ENCODE measurements at regions not wholly inside any gene's neighbourhood (a gene's known extent, or its start where the extent isn't known, plus 50 kb on each side); places are given as distances from the start of the nearest gene placed in this dataset.

- TF ChIP-seq SIN3A (IDR thresholded peaks at IDR 0.05; ENCODE audit: borderline replicate concordance, insufficient read depth, low read length) (no peak), TAF1 (IDR thresholded peaks at IDR 0.05; ENCODE audit: borderline replicate concordance, insufficient read depth, low read length) (no peak), FOXP2 (optimal IDR thresholded peaks at IDR 0.05; ENCODE audit: borderline replicate concordance, extremely low read depth, extremely low read length, insufficient read depth) (no peak), POLR2AphosphoS5 (IDR thresholded peaks at IDR 0.05; ENCODE audit: low read depth, low read length) (no peak)
Measured at GRCh38 chr12:75783093-75783877, 248.3 kb downstream of the PHLDA1 start.

DNA sequence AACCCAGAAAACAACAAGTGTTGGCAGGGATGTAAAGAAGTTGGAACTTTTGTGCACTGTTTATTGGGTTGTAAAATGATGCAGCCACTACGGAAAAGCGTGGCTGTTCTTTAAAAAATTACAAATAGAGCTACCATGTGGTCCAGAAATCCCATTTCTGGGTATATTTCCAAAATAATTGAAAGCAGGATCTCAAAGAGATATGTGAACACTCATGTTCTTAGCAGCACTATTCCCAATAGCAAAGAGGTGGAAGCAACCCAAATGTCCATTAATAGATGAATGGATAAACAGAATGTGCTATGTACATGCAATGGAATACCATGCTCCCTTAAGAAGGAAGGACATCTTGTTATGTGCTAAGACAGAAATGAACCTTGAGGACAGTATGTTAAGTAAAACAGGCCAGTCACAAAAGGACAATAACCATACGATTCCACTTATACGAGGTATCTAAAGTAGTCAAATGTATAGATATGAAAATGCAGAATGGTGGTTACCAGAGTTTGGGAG, 249.5 kb downstream of the PHLDA1 start:
- TF ChIP-seq SIN3A (IDR thresholded peaks at IDR 0.05; ENCODE audit: borderline replicate concordance, insufficient read depth, low read length) (no peak), POLR2AphosphoS5 (IDR thresholded peaks at IDR 0.05; ENCODE audit: low read depth, low read length) (no peak), FOXP2 (optimal IDR thresholded peaks at IDR 0.05; ENCODE audit: borderline replicate concordance, extremely low read depth, extremely low read length, insufficient read depth) (no peak)
- TF ChIP-seq, protein P1, sequence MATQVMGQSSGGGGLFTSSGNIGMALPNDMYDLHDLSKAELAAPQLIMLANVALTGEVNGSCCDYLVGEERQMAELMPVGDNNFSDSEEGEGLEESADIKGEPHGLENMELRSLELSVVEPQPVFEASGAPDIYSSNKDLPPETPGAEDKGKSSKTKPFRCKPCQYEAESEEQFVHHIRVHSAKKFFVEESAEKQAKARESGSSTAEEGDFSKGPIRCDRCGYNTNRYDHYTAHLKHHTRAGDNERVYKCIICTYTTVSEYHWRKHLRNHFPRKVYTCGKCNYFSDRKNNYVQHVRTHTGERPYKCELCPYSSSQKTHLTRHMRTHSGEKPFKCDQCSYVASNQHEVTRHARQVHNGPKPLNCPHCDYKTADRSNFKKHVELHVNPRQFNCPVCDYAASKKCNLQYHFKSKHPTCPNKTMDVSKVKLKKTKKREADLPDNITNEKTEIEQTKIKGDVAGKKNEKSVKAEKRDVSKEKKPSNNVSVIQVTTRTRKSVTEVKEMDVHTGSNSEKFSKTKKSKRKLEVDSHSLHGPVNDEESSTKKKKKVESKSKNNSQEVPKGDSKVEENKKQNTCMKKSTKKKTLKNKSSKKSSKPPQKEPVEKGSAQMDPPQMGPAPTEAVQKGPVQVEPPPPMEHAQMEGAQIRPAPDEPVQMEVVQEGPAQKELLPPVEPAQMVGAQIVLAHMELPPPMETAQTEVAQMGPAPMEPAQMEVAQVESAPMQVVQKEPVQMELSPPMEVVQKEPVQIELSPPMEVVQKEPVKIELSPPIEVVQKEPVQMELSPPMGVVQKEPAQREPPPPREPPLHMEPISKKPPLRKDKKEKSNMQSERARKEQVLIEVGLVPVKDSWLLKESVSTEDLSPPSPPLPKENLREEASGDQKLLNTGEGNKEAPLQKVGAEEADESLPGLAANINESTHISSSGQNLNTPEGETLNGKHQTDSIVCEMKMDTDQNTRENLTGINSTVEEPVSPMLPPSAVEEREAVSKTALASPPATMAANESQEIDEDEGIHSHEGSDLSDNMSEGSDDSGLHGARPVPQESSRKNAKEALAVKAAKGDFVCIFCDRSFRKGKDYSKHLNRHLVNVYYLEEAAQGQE (IDR thresholded peaks at IDR 0.05; ENCODE audit: insufficient read depth in 1 of 2, low read depth in 2 of 2, low read length in 2 of 2): no peak

- TF ChIP-seq TAF1 (IDR thresholded peaks at IDR 0.05; ENCODE audit: borderline replicate concordance, insufficient read depth, low read length) (no peak), FOXP2 (optimal IDR thresholded peaks at IDR 0.05; ENCODE audit: borderline replicate concordance, extremely low read depth, extremely low read length, insufficient read depth) (no peak), SIN3A (IDR thresholded peaks at IDR 0.05; ENCODE audit: borderline replicate concordance, insufficient read depth, low read length) (no peak), POLR2AphosphoS5 (IDR thresholded peaks at IDR 0.05; ENCODE audit: low read depth, low read length) (no peak)
- TF ChIP-seq, protein P1 (IDR thresholded peaks at IDR 0.05; ENCODE audit: insufficient read depth in 1 of 2, low read depth in 2 of 2, low read length in 2 of 2): no peak
Measured at GRCh38 chr12:75781532-75782046, 250.0 kb downstream of the PHLDA1 start.

GRCh38 chr12:75779891-75780496, 251.6 kb downstream of the PHLDA1 start:
- TF ChIP-seq POLR2AphosphoS5 (IDR thresholded peaks at IDR 0.05; ENCODE audit: low read depth, low read length) (no peak), FOXP2 (optimal IDR thresholded peaks at IDR 0.05; ENCODE audit: borderline replicate concordance, extremely low read depth, extremely low read length, insufficient read depth) (no peak), TAF1 (IDR thresholded peaks at IDR 0.05; ENCODE audit: borderline replicate concordance, insufficient read depth, low read length) (no peak), SIN3A (IDR thresholded peaks at IDR 0.05; ENCODE audit: borderline replicate concordance, insufficient read depth, low read length) (no peak)
- TF ChIP-seq, protein P1 (IDR thresholded peaks at IDR 0.05; ENCODE audit: insufficient read depth in 1 of 2, low read depth in 2 of 2, low read length in 2 of 2): no peak

DNA sequence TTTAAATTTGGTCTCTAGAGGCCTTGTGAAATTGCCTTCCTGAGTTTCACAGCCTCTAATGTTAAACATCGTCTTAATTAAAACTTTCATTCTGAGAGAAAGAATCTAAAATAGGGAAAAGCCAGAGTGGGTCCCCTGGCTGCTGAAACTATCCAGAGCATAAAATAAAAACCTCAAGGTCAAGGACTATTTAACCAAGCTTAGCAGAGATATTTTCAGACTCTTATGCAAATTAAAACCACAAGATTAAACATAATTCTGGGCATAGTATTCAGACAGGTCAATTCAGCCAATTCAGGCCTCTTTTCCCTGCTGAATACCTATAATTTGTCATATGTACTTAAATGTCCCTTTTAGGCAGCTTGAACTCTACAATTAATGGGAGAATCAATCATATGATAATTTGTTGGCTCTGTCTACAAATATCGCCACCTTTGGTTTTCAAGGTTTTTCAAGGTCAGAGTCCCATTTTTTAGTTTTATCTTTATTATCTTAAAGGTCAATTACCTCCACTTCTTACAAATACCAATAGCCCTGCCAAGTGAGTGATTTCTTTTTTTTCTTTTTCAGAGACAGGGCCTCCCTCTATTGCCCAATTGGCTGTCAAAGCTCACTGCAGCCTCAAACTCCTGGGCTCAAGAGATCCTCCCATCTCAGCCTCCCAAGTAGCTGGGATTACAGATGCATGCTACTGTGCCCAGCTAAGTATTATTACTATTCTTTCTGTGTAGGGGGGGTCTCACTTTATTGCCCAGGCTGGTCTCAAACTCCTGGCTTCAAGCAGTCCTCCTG, 257.1 kb downstream of the PHLDA1 start:
- TF ChIP-seq SIN3A (IDR thresholded peaks at IDR 0.05; ENCODE audit: borderline replicate concordance, insufficient read depth, low read length) (no peak), TAF1 (IDR thresholded peaks at IDR 0.05; ENCODE audit: borderline replicate concordance, insufficient read depth, low read length) (no peak)
- TF ChIP-seq, protein P1 (IDR thresholded peaks at IDR 0.05; ENCODE audit: insufficient read depth in 1 of 2, low read depth in 2 of 2, low read length in 2 of 2): no peak

All from PFSK-1 (cell line).